Loucy (cell line): ENCODE measurements at regions not wholly inside any gene's neighbourhood (a gene's known extent, or its start where the extent isn't known, plus 50 kb on each side); places are given as distances from the start of the nearest gene placed in this dataset.

Experiments used
- H2AFZ ChIP-seq: fragments of 200-600 bp; sonication (generic); 2 replicates; pipeline ENCODE4 v1.6.0; 2016; ENCODE audit warnings: antibody characterized with exemption, mild to moderate bottlenecking, low read length, moderate library complexity
- H3F3A ChIP-seq: fragments of 200-600 bp; 2 replicates; pipeline ENCODE4 v1.6.0; 2016; ENCODE audit warnings: antibody characterized with exemption, low read depth, mild to moderate bottlenecking
- H3K27me3 ChIP-seq: fragments of 200-600 bp; sonication (generic); 2 replicates; pipeline ENCODE4 v1.6.1; 2014; ENCODE audit warnings: low read length, mild to moderate bottlenecking; ENCODE audit not compliant: insufficient read depth, poor library complexity, severe bottlenecking
- H3K36me3 ChIP-seq: fragments of 200-600 bp; sonication (generic); 2 replicates; pipeline ENCODE4 v1.6.1; 2016; ENCODE audit warnings: low read length; ENCODE audit not compliant: insufficient read depth
- H3K4me1 ChIP-seq: fragments of 200-600 bp; sonication (generic); 2 replicates; pipeline ENCODE4 v1.5.1; 2014; ENCODE audit warnings: low read length, mild to moderate bottlenecking; ENCODE audit not compliant: insufficient read depth, poor library complexity, severe bottlenecking
- H3K4me2 ChIP-seq: fragments of 200-600 bp; sonication (generic); 2 replicates; pipeline ENCODE4 v1.6.0; 2014; ENCODE audit warnings: antibody characterized with exemption, low read length, low read depth, mild to moderate bottlenecking; ENCODE audit not compliant: poor library complexity, severe bottlenecking
- H3K4me3 ChIP-seq: fragments of 200-600 bp; sonication (generic); 2 replicates; pipeline ENCODE4 v1.5.1; 2014; ENCODE audit warnings: low read length, mild to moderate bottlenecking, mixed read lengths; ENCODE audit not compliant: poor library complexity, severe bottlenecking
- H3K79me2 ChIP-seq: fragments of 200-600 bp; sonication (generic); 2 replicates; pipeline ENCODE4 v1.6.1; 2014; ENCODE audit warnings: low read length; ENCODE audit not compliant: insufficient read depth
- H3K9ac ChIP-seq: fragments of 200-600 bp; sonication (generic); 2 replicates; pipeline ENCODE4 v1.6.0; 2014; ENCODE audit warnings: mild to moderate bottlenecking, low read depth, low read length, moderate library complexity; ENCODE audit not compliant: poor library complexity, severe bottlenecking
- H3K9me2 ChIP-seq: fragments of 200-600 bp; sonication (generic); replicated peaks from 2 replicates; pipeline ENCODE4 v1.6.1; 2016; ENCODE audit warnings: low read depth, low read length, mixed read lengths
- H3K9me3 ChIP-seq: fragments of 200-600 bp; sonication (generic); 2 replicates; pipeline ENCODE4 v1.6.1; 2014; ENCODE audit warnings: mild to moderate bottlenecking, antibody characterized with exemption, low read length, low read depth; ENCODE audit not compliant: insufficient read depth
- H4K20me1 ChIP-seq: fragments of 200-600 bp; sonication (generic); 2 replicates; pipeline ENCODE4 v1.6.0; 2014; ENCODE audit warnings: antibody characterized with exemption, low read length, mild to moderate bottlenecking; ENCODE audit not compliant: insufficient read depth, poor library complexity, severe bottlenecking
- EZH2phosphoT487 ChIP-seq: fragments of 200-600 bp; IDR thresholded peaks from 2 replicates; pipeline ENCODE4 v1.6.1; 2018; ENCODE audit warnings: antibody characterized with exemption, mild to moderate bottlenecking, moderate library complexity, borderline replicate concordance
- TF ChIP-seq, protein P1 (sequence below): fragments of 200-600 bp; sonication (generic); conservative IDR thresholded peaks from 2 replicates; pipeline ENCODE4 v1.5.1; 2014; ENCODE audit warnings: mild to moderate bottlenecking, antibody characterized with exemption, low read length

- TF ChIP-seq EZH2phosphoT487, result no peak
- TF ChIP-seq, protein P1, sequence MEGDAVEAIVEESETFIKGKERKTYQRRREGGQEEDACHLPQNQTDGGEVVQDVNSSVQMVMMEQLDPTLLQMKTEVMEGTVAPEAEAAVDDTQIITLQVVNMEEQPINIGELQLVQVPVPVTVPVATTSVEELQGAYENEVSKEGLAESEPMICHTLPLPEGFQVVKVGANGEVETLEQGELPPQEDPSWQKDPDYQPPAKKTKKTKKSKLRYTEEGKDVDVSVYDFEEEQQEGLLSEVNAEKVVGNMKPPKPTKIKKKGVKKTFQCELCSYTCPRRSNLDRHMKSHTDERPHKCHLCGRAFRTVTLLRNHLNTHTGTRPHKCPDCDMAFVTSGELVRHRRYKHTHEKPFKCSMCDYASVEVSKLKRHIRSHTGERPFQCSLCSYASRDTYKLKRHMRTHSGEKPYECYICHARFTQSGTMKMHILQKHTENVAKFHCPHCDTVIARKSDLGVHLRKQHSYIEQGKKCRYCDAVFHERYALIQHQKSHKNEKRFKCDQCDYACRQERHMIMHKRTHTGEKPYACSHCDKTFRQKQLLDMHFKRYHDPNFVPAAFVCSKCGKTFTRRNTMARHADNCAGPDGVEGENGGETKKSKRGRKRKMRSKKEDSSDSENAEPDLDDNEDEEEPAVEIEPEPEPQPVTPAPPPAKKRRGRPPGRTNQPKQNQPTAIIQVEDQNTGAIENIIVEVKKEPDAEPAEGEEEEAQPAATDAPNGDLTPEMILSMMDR, result no peak
These were observed 95.6 kb upstream of the MKI67 start for GRCh38 chr10:128221807-128222206.

DNA sequence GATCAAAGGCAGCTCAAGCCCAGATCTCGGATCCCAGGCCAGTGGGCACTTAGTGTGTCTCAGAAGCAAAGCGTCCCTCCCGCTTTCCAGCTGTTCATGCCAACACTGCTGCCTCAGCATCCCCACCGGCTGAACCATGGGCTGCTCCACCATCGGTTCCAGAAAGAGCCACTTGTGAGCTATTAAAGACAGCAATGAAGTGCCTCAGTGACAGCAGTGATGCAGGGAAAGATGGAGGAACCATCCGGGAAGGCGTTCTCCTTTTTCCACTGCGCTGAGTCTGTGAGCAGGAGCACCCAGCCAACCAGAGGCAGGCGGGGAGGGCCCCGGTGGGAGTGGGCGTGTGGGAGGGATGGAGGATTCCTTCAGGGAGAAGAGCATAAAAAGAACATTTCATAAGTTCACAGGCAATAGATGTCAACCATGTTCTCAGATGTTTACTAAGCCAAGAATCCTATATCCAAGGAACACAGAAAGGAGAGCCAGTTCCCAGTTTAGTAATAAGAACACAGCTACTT is 96.2 kb upstream of the MKI67 start:
- TF ChIP-seq EZH2phosphoT487, result no peak
- TF ChIP-seq, protein P1, result no peak
- Histone ChIP-seq H3K4me1 (peaks cover 51% of the 10 kb centered on the region), H3K27me3 (no peaks in the 10 kb centered on the region)

More at GRCh38 chr10:128221807-128222206, 95.6 kb upstream of the MKI67 start:
- H3K4me2 ChIP-seq, result peak overlapping the region; percentile 22
- H3K36me3 ChIP-seq, result no peaks in the 10 kb centered on the region
- no peak overlapping the region for H3K4me3 ChIP-seq
- H3K9me3 ChIP-seq, result no peaks in the 10 kb centered on the region
- H3K79me2 ChIP-seq, result peaks cover 12% of the 10 kb centered on the region; the same call in 1 of the 2 replicates
- H3K9me2 ChIP-seq, result no peaks in the 10 kb centered on the region
- no peaks in the 10 kb centered on the region for H3K27me3 ChIP-seq
- H3F3A ChIP-seq, result no peaks in the 10 kb centered on the region
- H2AFZ ChIP-seq, result no peak overlapping the region
- H3K4me1 ChIP-seq, result peaks cover 57% of the 10 kb centered on the region
- H4K20me1 ChIP-seq, result no peaks in the 10 kb centered on the region
- peak overlapping the region; percentile 47 for H3K9ac ChIP-seq

GRCh38 chr10:128230401-128230800 is 104.2 kb upstream of the MKI67 start:
- H3K4me2 ChIP-seq, result peak overlapping the region; percentile 58
- H3K27me3 ChIP-seq, result no peaks in the 10 kb centered on the region
- H3K9me2 ChIP-seq, result no peaks in the 10 kb centered on the region
- no peak overlapping the region; the same call in 1 of the 2 replicates for H2AFZ ChIP-seq
- peak overlapping the region; percentile 21 for H3K4me3 ChIP-seq
- H3K36me3 ChIP-seq, result peaks cover 10% of the 10 kb centered on the region; the same call in 1 of the 2 replicates
- no peaks in the 10 kb centered on the region for H3F3A ChIP-seq
- TF ChIP-seq, protein P1, result no peak
- TF ChIP-seq EZH2phosphoT487, result no peak
- H3K9me3 ChIP-seq, result no peaks in the 10 kb centered on the region
- no peaks in the 10 kb centered on the region for H4K20me1 ChIP-seq
- peaks cover 24% of the 10 kb centered on the region for H3K79me2 ChIP-seq
- peaks cover 30% of the 10 kb centered on the region for H3K4me1 ChIP-seq
- peak overlapping the region; percentile 59 for H3K9ac ChIP-seq

More for the DNA sequence above, 96.2 kb upstream of the MKI67 start:
- Histone ChIP-seq H3K9ac (peak overlapping the region; percentile 47), H3K79me2 (peaks cover 12% of the 10 kb centered on the region; the same call in 1 of the 2 replicates), H3K4me3 (no peak overlapping the region), H3K36me3 (no peaks in the 10 kb centered on the region), H4K20me1 (no peaks in the 10 kb centered on the region), H3F3A (no peaks in the 10 kb centered on the region), H3K9me3 (no peaks in the 10 kb centered on the region), H3K9me2 (no peaks in the 10 kb centered on the region), H2AFZ (no peak overlapping the region), H3K4me2 (no peak overlapping the region)
